Prostate gland (tissue), 2 donors: ENCODE measurements at regions not wholly inside any gene's neighbourhood (a gene's known extent, or its start where the extent isn't known, plus 50 kb on each side); places are given as distances from the start of the nearest gene placed in this dataset.

Source experiments
- POLR2A ChIP-seq: fragments of 450-650 bp; IDR thresholded peaks from one replicate; pipeline ENCODE4 v1.6.1; 2016; ENCODE audit warnings: antibody characterized with exemption, mild to moderate bottlenecking
- POLR2AphosphoS5 ChIP-seq: sonication (generic); formaldehyde crosslinking; IDR thresholded peaks from one replicate; pipeline ENCODE4 v1.6.1; 2017; ENCODE audit warnings: antibody characterized with exemption
- TF ChIP-seq, protein P1 (sequence below), 4 experiments: fragments of 200-600 bp in 2 of 4; fragments of 450-650 bp in 2 of 4; sonication (generic) in 2 of 4; IDR thresholded peaks; 1 replicate in 3 of 4; 2 replicates in 1 of 4; pipeline ENCODE4 v1.5.1; 2016 to 2019; ENCODE audit warnings: antibody characterized with exemption in 4 of 4, mild to moderate bottlenecking in 2 of 4, moderate library complexity in 2 of 4

DNA sequence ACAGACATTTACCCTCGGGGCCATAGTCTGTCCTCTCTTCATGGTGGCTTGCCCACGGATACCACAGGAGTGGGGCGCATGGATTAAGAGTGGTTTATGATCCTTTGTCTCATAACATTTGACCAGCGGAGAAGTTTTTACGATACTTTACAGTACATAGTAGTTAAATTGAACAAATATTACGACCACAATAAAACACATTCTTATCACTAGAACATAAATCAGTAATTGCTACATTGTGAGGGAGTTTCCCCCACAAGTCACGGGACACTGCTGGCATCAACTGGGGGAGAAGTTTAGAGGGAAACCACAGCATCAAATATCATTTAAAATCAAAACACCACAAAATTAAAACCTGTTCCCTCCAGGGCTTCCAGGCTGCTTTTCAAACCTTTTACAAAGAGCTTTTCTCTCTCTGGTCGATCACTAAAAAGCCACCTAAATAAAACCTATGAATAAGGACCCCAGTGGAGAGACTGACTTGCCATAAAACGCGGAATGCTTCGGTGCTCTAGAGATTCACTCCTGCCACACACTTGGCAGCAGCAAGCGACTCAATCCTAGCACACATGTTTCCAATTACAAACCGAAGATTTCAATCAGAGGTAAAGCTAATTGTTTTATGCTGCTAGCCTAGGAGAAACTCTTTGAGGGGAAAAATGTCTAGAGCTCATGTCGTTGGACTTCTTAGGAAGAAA is 173.7 kb upstream of the HNRNPA3 start:
- TF ChIP-seq, protein P1, sequence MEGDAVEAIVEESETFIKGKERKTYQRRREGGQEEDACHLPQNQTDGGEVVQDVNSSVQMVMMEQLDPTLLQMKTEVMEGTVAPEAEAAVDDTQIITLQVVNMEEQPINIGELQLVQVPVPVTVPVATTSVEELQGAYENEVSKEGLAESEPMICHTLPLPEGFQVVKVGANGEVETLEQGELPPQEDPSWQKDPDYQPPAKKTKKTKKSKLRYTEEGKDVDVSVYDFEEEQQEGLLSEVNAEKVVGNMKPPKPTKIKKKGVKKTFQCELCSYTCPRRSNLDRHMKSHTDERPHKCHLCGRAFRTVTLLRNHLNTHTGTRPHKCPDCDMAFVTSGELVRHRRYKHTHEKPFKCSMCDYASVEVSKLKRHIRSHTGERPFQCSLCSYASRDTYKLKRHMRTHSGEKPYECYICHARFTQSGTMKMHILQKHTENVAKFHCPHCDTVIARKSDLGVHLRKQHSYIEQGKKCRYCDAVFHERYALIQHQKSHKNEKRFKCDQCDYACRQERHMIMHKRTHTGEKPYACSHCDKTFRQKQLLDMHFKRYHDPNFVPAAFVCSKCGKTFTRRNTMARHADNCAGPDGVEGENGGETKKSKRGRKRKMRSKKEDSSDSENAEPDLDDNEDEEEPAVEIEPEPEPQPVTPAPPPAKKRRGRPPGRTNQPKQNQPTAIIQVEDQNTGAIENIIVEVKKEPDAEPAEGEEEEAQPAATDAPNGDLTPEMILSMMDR (IDR thresholded peaks at IDR 0.05) = no peak
- TF ChIP-seq POLR2AphosphoS5 (peak; percentile 14), POLR2A (no peak)
